ENCODE measurements at regions not wholly inside any gene's neighbourhood (a gene's known extent, or its start where the extent isn't known, plus 50 kb on each side); places are given as distances from the start of the nearest gene placed in this dataset.

DNA sequence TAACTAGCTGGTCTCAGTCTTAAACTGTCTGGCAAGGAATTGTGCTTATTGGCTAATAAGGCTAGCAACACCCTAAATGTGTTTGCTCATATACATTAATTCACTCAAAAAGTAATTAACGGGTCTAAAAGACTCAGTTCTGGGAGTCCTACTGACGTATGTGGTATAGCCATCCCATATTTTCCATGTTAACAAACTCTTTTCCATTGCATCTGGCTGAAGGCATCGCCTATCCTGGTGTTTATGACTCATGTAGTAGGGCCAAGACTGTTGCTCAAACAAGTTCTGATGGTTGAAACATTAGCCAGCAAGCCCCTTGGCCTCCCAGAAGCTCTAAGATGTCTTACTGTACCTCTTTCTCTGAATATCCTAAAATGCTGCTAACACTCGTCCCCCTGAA is 98.5 kb downstream of the PHLDA1 start:
- no peaks in the 10 kb centered on the region for H3K9me3 ChIP-seq (ENCODE audit: low read depth, low read length)
- H3K4me2 ChIP-seq (ENCODE audit: insufficient read depth, low read length) = no peak overlapping the region
- H3K4me1 ChIP-seq (ENCODE audit: insufficient read depth, low read length) = peaks cover 21% of the 10 kb centered on the region
- TF ChIP-seq, protein P1, sequence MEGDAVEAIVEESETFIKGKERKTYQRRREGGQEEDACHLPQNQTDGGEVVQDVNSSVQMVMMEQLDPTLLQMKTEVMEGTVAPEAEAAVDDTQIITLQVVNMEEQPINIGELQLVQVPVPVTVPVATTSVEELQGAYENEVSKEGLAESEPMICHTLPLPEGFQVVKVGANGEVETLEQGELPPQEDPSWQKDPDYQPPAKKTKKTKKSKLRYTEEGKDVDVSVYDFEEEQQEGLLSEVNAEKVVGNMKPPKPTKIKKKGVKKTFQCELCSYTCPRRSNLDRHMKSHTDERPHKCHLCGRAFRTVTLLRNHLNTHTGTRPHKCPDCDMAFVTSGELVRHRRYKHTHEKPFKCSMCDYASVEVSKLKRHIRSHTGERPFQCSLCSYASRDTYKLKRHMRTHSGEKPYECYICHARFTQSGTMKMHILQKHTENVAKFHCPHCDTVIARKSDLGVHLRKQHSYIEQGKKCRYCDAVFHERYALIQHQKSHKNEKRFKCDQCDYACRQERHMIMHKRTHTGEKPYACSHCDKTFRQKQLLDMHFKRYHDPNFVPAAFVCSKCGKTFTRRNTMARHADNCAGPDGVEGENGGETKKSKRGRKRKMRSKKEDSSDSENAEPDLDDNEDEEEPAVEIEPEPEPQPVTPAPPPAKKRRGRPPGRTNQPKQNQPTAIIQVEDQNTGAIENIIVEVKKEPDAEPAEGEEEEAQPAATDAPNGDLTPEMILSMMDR (IDR thresholded peaks at IDR 0.05; ENCODE audit: extremely low read depth, low read depth, low read length) = no peak
- peak overlapping the region; percentile 67 for H3K27ac ChIP-seq (ENCODE audit: low read depth, low read length)
- H4K20me1 ChIP-seq (ENCODE audit: insufficient read depth, low read length) = no peaks in the 10 kb centered on the region
- H3K27me3 ChIP-seq (ENCODE audit: insufficient read depth, low read length) = no peaks in the 10 kb centered on the region
- H3K36me3 ChIP-seq (ENCODE audit: insufficient read depth, low read length) = no peaks in the 10 kb centered on the region
- no peak overlapping the region for H3K4me3 ChIP-seq (ENCODE audit: insufficient read depth, low read length)
- peak; percentile 85 for DNase-seq (ENCODE audit: insufficient read length, low spot score, missing footprints)
- H2AFZ ChIP-seq (ENCODE audit: low read length) = peak overlapping the region; percentile 20
- H3K79me2 ChIP-seq (ENCODE audit: insufficient read depth, low read length) = no peaks in the 10 kb centered on the region

DNA sequence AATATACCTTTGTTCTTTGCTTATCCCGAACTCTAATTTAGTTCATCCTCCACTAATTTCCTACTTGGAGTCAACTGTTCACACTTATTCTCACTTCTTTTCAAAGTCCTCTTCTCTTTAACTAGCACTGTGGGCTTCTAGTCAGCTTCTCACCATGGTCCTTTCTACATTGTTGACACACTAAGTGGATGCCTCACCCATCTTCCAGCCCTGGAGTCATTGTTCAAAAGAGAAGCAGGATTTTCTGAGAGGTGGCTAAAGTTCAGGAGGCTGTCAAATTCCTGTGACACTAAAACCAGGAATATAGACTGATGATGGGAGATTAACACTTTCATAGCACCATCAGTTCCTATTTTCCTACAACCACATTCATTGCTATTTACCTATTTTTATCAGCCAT is 99.3 kb downstream of the PHLDA1 start:
- Histone ChIP-seq H4K20me1 (ENCODE audit: insufficient read depth, low read length) (no peaks in the 10 kb centered on the region), H3K27ac (ENCODE audit: low read depth, low read length) (no peak overlapping the region), H3K9me3 (ENCODE audit: low read depth, low read length) (no peaks in the 10 kb centered on the region), H2AFZ (ENCODE audit: low read length) (no peak overlapping the region), H3K36me3 (ENCODE audit: insufficient read depth, low read length) (no peaks in the 10 kb centered on the region), H3K4me1 (ENCODE audit: insufficient read depth, low read length) (peaks cover 21% of the 10 kb centered on the region), H3K4me2 (ENCODE audit: insufficient read depth, low read length) (no peak overlapping the region), H3K79me2 (ENCODE audit: insufficient read depth, low read length) (no peaks in the 10 kb centered on the region), H3K4me3 (ENCODE audit: insufficient read depth, low read length) (no peak overlapping the region), H3K27me3 (ENCODE audit: insufficient read depth, low read length) (no peaks in the 10 kb centered on the region)
- TF ChIP-seq, protein P1 (IDR thresholded peaks at IDR 0.05; ENCODE audit: extremely low read depth, low read depth, low read length) = no peak
- DNase-seq (ENCODE audit: insufficient read length, low spot score, missing footprints) = no peak

DNA sequence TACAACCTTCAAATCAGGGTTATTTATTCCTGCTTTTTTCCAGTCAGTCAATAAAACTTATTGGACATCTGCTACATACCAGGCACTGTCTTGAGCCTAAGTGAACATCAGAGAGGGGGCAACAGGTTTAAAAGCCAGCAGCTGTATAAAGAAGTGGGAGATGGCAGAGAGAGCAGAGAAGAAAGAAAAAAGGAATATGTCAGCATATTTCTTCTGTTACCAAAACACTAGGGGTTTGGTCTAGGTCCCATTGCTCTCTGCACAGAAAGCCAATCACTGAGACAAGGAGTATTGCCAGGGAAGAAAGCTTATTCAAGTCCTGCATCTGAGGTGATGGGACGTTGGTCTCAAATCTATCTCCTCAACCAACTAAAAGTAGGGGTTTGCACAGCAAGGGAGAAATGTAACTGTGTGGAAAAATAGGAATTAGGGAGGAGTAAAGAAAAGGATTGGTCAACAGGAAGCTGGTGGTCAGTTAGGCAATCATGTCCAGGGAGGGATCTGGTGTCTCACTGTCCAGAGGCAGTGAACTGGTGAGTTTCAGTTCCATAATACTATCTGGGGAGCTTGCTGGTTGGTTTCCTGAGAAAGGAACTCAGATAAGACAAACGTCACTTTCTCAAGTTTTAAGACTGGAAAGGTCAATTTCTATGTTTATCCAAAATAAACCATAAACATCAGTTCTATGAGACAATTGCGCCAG is 107.5 kb downstream of the PHLDA1 start:
- no peak overlapping the region for H3K4me2 ChIP-seq (ENCODE audit: insufficient read depth, low read length)
- peaks cover 3% of the 10 kb centered on the region for H3K9me3 ChIP-seq (ENCODE audit: low read depth, low read length)
- no peak overlapping the region for H3K27ac ChIP-seq (ENCODE audit: low read depth, low read length)
- no peak overlapping the region for H3K4me3 ChIP-seq (ENCODE audit: insufficient read depth, low read length)
- no peaks in the 10 kb centered on the region for H4K20me1 ChIP-seq (ENCODE audit: insufficient read depth, low read length)
- H3K4me1 ChIP-seq (ENCODE audit: insufficient read depth, low read length) = no peaks in the 10 kb centered on the region
- DNase-seq (ENCODE audit: insufficient read length, low spot score, missing footprints) = no peak
- H3K36me3 ChIP-seq (ENCODE audit: insufficient read depth, low read length) = no peaks in the 10 kb centered on the region
- no peak overlapping the region for H2AFZ ChIP-seq (ENCODE audit: low read length)
- no peaks in the 10 kb centered on the region for H3K79me2 ChIP-seq (ENCODE audit: insufficient read depth, low read length)
- TF ChIP-seq, protein P1 (IDR thresholded peaks at IDR 0.05; ENCODE audit: extremely low read depth, low read depth, low read length) = no peak
- no peaks in the 10 kb centered on the region for H3K27me3 ChIP-seq (ENCODE audit: insufficient read depth, low read length)

DNA sequence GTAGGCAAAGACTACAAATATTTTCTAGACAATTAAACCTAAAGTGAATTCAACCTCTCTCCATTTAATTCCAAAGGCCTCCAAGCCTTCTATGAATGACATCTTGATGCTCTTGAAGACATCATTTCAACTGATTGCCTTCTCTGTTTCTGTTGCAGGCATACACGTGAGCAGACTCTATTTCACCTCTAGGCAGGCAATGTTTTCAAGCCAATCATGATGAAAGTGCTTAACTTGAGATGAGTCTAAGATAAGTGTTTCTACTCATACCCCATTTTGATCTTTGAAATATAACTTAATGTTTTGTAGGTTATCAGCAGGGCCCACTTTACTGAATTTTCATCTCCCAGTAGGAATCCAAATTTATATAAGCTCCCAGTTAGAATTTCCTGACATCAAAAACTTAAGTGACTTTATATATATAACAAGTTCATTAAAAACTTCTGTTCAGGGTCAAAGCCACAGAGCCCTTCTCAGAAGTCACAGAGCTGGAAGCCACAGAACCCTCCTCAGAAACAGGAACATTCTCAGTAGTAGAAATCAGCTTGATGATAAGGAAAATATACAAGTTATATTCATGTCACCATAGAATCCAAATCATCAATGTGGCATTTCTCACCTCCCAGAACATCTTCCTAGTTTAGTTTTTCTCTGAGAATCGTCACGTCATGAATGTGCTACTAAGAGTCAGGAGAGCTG is 108.5 kb downstream of the PHLDA1 start:
- Histone ChIP-seq H3K27me3 (ENCODE audit: insufficient read depth, low read length) (no peaks in the 10 kb centered on the region), H3K9me3 (ENCODE audit: low read depth, low read length) (peaks cover 3% of the 10 kb centered on the region), H2AFZ (ENCODE audit: low read length) (no peak overlapping the region), H3K36me3 (ENCODE audit: insufficient read depth, low read length) (no peaks in the 10 kb centered on the region), H3K4me1 (ENCODE audit: insufficient read depth, low read length) (no peaks in the 10 kb centered on the region), H4K20me1 (ENCODE audit: insufficient read depth, low read length) (no peaks in the 10 kb centered on the region), H3K4me3 (ENCODE audit: insufficient read depth, low read length) (no peak overlapping the region), H3K79me2 (ENCODE audit: insufficient read depth, low read length) (no peaks in the 10 kb centered on the region), H3K4me2 (ENCODE audit: insufficient read depth, low read length) (no peak overlapping the region), H3K27ac (ENCODE audit: low read depth, low read length) (no peak overlapping the region)
- no peak for DNase-seq (ENCODE audit: insufficient read length, low spot score, missing footprints)
- TF ChIP-seq, protein P1 (IDR thresholded peaks at IDR 0.05; ENCODE audit: extremely low read depth, low read depth, low read length) = no peak
